Fibroblast of villous mesenchyme (primary cell): ENCODE measurements at regions not wholly inside any gene's neighbourhood (a gene's known extent, or its start where the extent isn't known, plus 50 kb on each side); places are given as distances from the start of the nearest gene placed in this dataset.
"Not testable (repeated sequence)": the region's sequence is repeated elsewhere in the genome, so short reads cannot be mapped to it uniquely, and the experiment has no call there.

ENCODE experiments used
- DNase-seq: peaks from one replicate; pipeline ENCODE4 v3.0.0-alpha.2; 2010; ENCODE audit warnings: low read depth
- H3K4me3 ChIP-seq: 2 replicates; pipeline ENCODE4 v1.5.1; 2011; ENCODE audit warnings: low read depth, mild to moderate bottlenecking, low read length
- TF ChIP-seq, protein P1 (sequence below): IDR thresholded peaks from 2 replicates; pipeline ENCODE4 v1.5.1; 2012; ENCODE audit warnings: low read depth, mild to moderate bottlenecking, low read length; ENCODE audit not compliant: insufficient read depth

GRCh38 chr3:103210583-103210982 lies 775.8 kb downstream of the ZPLD1 start:
- TF ChIP-seq, protein P1, sequence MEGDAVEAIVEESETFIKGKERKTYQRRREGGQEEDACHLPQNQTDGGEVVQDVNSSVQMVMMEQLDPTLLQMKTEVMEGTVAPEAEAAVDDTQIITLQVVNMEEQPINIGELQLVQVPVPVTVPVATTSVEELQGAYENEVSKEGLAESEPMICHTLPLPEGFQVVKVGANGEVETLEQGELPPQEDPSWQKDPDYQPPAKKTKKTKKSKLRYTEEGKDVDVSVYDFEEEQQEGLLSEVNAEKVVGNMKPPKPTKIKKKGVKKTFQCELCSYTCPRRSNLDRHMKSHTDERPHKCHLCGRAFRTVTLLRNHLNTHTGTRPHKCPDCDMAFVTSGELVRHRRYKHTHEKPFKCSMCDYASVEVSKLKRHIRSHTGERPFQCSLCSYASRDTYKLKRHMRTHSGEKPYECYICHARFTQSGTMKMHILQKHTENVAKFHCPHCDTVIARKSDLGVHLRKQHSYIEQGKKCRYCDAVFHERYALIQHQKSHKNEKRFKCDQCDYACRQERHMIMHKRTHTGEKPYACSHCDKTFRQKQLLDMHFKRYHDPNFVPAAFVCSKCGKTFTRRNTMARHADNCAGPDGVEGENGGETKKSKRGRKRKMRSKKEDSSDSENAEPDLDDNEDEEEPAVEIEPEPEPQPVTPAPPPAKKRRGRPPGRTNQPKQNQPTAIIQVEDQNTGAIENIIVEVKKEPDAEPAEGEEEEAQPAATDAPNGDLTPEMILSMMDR: no peak
- no peak for DNase-seq
- H3K4me3 ChIP-seq: no peak overlapping the region

DNA sequence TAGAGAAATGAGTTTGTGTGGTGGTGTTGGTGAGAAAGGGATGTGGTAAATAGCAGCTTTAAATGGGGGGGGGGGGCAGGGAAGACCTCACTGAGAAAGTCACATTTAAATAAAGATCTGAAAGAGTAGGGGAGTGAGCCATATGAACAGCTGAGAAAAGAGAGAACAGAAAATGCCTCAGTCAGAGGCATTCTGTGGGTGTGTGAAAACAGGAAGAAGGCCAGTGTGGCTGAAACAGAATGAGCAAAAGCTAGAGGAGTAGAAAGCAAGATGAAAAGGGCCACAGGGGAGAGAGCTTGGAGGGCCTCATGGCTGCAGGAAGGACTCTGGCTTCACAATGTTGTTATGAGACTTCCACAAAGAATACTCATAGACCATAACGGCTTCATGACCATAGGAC lies 783.3 kb downstream of the ZPLD1 start:
- TF ChIP-seq, protein P1: no peak
- H3K4me3 ChIP-seq: no peak overlapping the region
- no peak for DNase-seq

DNA sequence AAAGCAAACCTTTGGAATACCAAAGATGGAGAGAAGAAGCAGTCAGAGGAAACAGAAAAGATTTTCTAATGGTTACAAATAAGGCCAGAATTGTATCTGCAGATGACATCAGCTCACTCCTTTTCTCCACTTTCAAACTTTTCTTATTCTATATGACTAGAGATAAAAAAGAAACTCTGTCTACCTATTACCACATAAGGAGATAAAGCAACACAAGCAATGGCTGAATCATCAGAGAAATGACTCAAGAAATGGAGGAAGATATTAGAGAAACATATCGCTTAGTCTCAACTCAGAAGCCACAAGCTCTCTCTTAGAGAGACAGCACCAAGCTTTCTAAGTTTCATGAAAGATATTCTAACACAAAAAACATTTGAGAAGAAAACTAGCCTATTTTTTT lies 784.0 kb downstream of the ZPLD1 start:
- TF ChIP-seq, protein P1: no peak
- no peak overlapping the region for H3K4me3 ChIP-seq
- DNase-seq: no peak

DNA sequence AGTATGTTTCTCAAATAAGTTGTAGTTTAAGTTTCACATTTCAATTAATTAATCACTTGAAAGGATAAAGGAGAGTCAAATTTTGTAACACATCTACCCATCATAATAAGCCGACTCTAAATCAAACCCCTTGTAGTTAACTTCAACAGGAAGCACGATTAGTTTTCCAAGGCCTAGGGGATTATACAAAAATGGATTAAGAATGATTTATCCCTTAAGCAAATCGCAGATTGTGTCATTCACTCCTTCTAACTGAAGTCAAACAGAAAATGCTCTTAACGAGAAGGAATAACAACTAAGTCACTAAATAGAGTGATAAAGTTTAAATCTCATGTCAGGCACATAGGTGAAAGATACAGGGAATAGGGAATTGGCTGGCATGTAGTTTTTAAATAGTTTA lies 792.8 kb downstream of the ZPLD1 start:
- TF ChIP-seq, protein P1: no peak
- DNase-seq: no peak
- H3K4me3 ChIP-seq: no peak overlapping the region

DNA sequence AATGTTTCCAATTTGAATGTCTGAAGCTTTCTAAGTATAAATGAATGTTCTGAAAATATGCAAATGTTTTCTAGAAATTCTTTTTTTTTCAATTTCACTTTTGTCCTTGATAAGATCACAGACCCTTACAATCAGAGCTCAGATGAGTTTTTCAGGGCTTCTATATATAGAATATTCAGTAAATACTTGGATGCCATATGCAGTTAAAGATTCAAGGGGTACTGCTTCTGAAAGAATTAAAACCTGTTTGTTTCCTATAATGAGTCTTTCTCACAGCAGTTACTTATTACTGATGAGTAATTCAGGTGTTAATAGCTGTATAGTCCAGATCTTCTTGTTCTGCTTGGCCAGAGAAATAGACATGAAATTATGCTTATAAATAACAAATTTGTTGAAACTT lies 812.6 kb downstream of the ZPLD1 start:
- H3K4me3 ChIP-seq: no peak overlapping the region
- no peak for DNase-seq
- TF ChIP-seq, protein P1: no peak

DNA sequence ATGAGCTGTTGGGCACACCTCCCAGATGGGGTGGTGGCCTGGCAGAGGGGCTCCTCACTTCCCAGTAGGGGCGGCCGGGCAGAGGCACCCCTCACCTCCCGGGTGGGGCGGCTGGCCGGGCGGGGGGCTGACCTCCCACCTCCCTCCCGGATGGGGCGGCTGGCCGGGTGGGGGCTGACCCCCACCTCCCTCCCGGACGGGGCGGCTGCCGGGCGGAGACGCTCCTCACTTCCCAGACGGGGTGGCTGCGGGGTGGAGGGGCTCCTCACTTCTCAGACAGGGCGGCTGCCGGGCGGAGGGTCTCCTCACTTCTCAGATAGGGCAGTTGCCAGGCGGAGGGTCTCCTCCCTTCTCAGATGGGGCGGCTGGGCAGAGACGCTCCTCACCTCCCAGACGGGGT lies 820.0 kb downstream of the ZPLD1 start:
- H3K4me3 ChIP-seq, DNase-seq: not testable (repeated sequence)

- TF ChIP-seq, protein P1: no peak
- no peak overlapping the region for H3K4me3 ChIP-seq
- no peak for DNase-seq
These were observed 834.5 kb downstream of the ZPLD1 start for GRCh38 chr3:103269287-103269686.
